ENCODE measurements at regions not wholly inside any gene's neighbourhood (a gene's known extent, or its start where the extent isn't known, plus 50 kb on each side); places are given as distances from the start of the nearest gene placed in this dataset.

GRCh38 chr10:29032169-29032568, 256.7 kb upstream of the LYZL1 start:
- TF ChIP-seq, protein P1, sequence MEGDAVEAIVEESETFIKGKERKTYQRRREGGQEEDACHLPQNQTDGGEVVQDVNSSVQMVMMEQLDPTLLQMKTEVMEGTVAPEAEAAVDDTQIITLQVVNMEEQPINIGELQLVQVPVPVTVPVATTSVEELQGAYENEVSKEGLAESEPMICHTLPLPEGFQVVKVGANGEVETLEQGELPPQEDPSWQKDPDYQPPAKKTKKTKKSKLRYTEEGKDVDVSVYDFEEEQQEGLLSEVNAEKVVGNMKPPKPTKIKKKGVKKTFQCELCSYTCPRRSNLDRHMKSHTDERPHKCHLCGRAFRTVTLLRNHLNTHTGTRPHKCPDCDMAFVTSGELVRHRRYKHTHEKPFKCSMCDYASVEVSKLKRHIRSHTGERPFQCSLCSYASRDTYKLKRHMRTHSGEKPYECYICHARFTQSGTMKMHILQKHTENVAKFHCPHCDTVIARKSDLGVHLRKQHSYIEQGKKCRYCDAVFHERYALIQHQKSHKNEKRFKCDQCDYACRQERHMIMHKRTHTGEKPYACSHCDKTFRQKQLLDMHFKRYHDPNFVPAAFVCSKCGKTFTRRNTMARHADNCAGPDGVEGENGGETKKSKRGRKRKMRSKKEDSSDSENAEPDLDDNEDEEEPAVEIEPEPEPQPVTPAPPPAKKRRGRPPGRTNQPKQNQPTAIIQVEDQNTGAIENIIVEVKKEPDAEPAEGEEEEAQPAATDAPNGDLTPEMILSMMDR (IDR thresholded peaks at IDR 0.05; ENCODE audit: control extremely low read depth, extremely low read depth, low read depth, missing control alignments), result no peak
- no peak for DNase-seq (ENCODE audit: extremely low spot score)
- POLR2A ChIA-PET, result no interaction called here
- CTCF ChIA-PET, result interaction anchor here (1.5 kb wide), 1 partner anchor 9 kb away, joined by 7 read pairs; no protein-coding TSS in a partner anchor

DNA sequence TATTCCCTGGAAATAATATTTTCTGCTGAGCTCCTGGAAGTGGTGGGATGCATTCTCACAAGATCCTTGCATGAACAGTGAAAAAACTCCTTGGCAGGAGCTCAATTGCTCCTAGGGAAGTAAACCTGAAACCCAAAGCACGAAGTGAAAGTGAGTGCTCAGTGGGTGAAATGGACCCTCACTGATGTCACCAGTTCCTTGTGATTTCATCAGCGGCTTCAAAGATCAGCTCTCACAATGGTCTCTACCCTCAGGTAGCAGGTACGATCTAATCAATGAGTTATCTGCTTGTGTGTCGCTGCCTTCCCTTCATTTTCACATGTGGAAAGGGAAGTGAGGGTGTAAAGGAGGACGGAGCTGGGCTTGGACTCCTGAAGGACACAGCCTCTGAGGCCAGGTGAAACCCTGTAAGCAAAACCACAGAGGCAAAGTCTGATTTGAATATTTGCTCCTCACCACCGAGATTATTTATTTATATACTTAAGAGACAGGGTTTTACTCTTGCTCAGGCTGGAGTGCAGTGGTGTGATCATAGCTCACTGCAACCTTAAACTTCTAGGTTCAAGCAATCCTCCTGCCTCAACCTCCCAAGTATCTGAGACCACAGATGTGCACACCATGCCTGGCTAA, 255.4 kb upstream of the LYZL1 start:
- TF ChIP-seq, protein P1 (IDR thresholded peaks at IDR 0.05; ENCODE audit: control extremely low read depth, extremely low read depth, low read depth, missing control alignments), result no peak
- ChIA-PET CTCF (no interaction called here), POLR2A (no interaction called here)
- DNase-seq (ENCODE audit: extremely low spot score), result peak; percentile 24

DNA sequence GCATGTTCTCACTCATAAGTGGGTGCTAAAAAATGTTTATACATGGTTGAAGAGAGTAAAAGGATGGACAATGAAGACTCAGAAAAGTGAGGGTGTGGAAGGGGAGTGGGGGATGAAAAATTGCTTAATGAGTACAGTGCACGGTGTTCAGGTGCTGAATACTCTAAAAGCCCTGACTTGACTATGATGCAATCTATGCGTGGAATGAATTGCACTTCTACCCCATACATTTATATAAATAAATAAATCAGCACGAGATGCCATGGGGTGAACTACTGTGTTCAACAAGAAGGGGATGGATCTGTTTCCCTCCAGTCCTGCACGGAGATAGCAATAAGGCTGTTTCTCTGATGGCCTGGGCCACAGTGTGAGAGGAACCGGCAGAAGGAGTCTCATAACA, 254.3 kb upstream of the LYZL1 start:
- CTCF ChIA-PET, result interaction anchor here (1.1 kb wide), 1 partner anchor 10 kb away, joined by 3 read pairs; no protein-coding TSS in a partner anchor
- POLR2A ChIA-PET, result no interaction called here
- DNase-seq (ENCODE audit: extremely low spot score), result no peak
- TF ChIP-seq, protein P1 (IDR thresholded peaks at IDR 0.05; ENCODE audit: control extremely low read depth, extremely low read depth, low read depth, missing control alignments), result no peak

- POLR2A ChIA-PET, result no interaction called here
- DNase-seq (ENCODE audit: extremely low spot score), result no peak
- CTCF ChIA-PET, result interaction anchor here (1.1 to 1.8 kb wide), 3 partner anchors 9 to 37 kb away, joined by 3 read pairs; no protein-coding TSS in a partner anchor
- TF ChIP-seq, protein P1 (IDR thresholded peaks at IDR 0.05; ENCODE audit: control extremely low read depth, extremely low read depth, low read depth, missing control alignments), result no peak
Observed at GRCh38 chr10:29035721-29036120, 253.1 kb upstream of the LYZL1 start.

- ChIA-PET CTCF (interaction anchor here (1.4 to 1.5 kb wide), 2 partner anchors 14 to 15 kb away, joined by 3 to 4 read pairs; no protein-coding TSS in a partner anchor), POLR2A (no interaction called here)
- no peak for DNase-seq (ENCODE audit: extremely low spot score)
- TF ChIP-seq, protein P1 (IDR thresholded peaks at IDR 0.05; ENCODE audit: control extremely low read depth, extremely low read depth, low read depth, missing control alignments), result no peak
Observed at GRCh38 chr10:29037348-29038113, 251.3 kb upstream of the LYZL1 start.

DNA sequence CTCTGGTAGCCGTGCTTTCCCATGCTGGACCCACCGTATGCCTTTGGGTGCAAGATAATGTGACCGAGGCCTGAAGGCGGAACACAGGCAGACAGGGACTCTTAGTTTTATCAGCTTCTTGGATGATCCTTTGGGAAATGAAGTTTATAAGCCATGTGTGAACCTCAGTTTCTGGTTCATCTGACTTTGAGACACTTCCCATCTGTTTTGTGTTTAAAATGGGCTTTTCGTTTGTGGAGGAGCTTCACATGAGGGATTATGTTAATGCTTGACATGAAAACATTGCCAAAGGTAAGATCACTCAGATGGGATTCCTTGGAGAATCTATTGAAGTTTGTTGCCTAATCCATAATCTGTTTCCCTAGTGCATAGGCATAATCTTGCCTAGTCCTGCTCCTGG, 249.8 kb upstream of the LYZL1 start:
- DNase-seq (ENCODE audit: extremely low spot score), result no peak
- CTCF ChIA-PET, result interaction anchor here (0.7 kb wide), 1 partner anchor 13 kb away, joined by 3 read pairs; no protein-coding TSS in a partner anchor
- TF ChIP-seq, protein P1 (IDR thresholded peaks at IDR 0.05; ENCODE audit: control extremely low read depth, extremely low read depth, low read depth, missing control alignments), result no peak
- POLR2A ChIA-PET, result no interaction called here

All from GM10248 (cell line).